H1 (cell line): ENCODE measurements at regions not wholly inside any gene's neighbourhood (a gene's known extent, or its start where the extent isn't known, plus 50 kb on each side); places are given as distances from the start of the nearest gene placed in this dataset.

Experiments used
- POLR2AphosphoS5 ChIP-seq: IDR thresholded peaks from 2 replicates; pipeline ENCODE4 v1.6.1; 2011; ENCODE audit warnings: low read depth, low read length
- POU5F1 ChIP-seq: IDR thresholded peaks from 2 replicates; pipeline ENCODE4 v1.6.1; 2011; ENCODE audit warnings: low read depth, mild to moderate bottlenecking, low read length, moderate library complexity

GRCh38 chr1:192010406-192010805, 147.9 kb upstream of the RGS18 start:
- TF ChIP-seq POLR2AphosphoS5, result no peak
- no peak for TF ChIP-seq POU5F1
